ENCODE measurements at regions not wholly inside any gene's neighbourhood (a gene's known extent, or its start where the extent isn't known, plus 50 kb on each side); places are given as distances from the start of the nearest gene placed in this dataset.

DNA sequence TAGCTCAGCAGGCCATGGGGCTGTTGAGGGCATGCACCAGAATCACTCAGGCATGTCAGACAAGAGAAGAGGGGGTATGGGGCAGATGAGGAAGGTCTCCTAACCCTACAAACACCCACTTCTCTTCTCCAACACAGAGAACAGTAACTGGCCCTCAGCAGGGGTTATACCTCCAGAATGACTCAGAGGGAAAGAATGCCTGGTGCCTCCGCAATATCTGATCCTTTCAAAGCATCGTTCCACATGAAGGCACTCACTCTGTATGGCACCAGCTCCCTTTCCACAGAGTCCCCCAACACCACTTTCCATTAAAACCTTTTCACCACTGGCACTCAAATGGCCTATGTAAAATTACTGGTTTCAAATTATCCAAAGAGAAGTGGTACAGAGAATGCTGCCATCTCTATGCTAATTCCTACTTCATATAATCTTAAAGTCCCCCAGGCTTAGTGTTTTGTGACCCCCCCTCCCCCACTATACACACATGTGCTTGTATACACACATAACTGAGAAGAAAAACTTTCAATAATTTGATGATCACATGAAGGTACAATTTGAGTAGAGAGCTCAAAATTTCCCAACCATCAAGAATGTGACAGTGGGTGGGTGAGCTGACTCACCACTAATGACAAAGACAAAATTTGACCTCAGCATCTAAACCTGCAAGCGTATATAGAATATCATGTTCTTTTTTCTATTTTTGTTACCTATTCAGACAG lies 91.5 kb downstream of the SIPA1L2 start:
- intact Hi-C loops (cut with DNase I; ENCODE audit: low total_unique reads), result no loop called here
- DNase-seq, result no peak
- H3K27me3 ChIP-seq, result no peaks in the 10 kb centered on the region
- H3K9me3 ChIP-seq, result no peaks in the 10 kb centered on the region
- no peaks in the 10 kb centered on the region for H3K4me1 ChIP-seq
- TF ChIP-seq, protein P1, sequence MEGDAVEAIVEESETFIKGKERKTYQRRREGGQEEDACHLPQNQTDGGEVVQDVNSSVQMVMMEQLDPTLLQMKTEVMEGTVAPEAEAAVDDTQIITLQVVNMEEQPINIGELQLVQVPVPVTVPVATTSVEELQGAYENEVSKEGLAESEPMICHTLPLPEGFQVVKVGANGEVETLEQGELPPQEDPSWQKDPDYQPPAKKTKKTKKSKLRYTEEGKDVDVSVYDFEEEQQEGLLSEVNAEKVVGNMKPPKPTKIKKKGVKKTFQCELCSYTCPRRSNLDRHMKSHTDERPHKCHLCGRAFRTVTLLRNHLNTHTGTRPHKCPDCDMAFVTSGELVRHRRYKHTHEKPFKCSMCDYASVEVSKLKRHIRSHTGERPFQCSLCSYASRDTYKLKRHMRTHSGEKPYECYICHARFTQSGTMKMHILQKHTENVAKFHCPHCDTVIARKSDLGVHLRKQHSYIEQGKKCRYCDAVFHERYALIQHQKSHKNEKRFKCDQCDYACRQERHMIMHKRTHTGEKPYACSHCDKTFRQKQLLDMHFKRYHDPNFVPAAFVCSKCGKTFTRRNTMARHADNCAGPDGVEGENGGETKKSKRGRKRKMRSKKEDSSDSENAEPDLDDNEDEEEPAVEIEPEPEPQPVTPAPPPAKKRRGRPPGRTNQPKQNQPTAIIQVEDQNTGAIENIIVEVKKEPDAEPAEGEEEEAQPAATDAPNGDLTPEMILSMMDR (IDR thresholded peaks at IDR 0.05), result no peak
- H3K36me3 ChIP-seq, result no peaks in the 10 kb centered on the region
- no peak overlapping the region for H3K4me3 ChIP-seq
- no peak overlapping the region for H3K27ac ChIP-seq

DNA sequence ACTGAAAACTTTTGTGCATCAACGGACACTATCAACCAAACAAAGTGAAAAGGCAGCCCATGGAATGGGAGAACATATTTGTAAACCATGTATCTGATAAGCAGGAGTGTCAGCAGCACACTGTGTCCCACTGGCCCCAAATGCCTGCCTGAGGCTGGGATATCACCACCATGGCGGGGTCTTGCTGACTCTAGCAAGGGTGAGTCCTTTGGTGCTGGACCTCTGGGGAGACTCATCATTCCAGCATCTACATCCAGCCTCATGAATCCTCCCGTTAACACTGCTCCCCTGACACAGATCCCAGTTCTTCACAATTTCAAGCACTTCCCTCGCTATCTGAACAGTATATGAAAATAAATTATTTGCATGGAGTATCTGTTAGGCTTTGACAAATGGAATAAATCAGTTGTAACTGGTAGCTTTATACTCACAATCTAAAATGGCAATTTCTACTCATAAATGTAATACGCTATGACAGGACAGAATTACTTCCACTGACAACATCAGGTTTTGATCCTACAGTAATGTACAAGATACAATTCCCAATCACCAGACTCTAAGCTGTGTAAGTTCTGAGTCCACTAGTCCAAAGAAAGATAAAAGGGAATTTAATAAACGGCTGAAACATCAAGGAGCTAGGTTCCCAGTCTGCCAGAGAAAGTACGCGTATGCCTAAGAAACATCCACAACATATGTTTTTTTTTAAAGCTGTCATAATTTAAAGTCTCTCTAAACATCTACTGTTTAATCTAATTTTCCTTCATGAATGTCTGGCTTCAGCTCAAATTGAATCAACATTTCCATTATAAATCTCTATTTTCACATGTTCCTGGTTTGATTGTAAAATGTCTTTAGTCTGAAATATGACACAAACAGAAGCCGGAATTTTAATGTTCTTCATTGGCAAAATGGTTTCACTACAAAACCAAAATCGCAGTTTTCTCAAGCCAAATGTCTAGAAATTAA lies 95.1 kb downstream of the SIPA1L2 start:
- Histone ChIP-seq H3K27ac (no peak overlapping the region), H3K4me1 (no peaks in the 10 kb centered on the region), H3K27me3 (no peaks in the 10 kb centered on the region), H3K9me3 (no peaks in the 10 kb centered on the region), H3K36me3 (no peaks in the 10 kb centered on the region), H3K4me3 (no peak overlapping the region)
- intact Hi-C loops (cut with DNase I; ENCODE audit: low total_unique reads), result no loop called here
- DNase-seq, result no peak
- TF ChIP-seq, protein P1 (IDR thresholded peaks at IDR 0.05), result no peak

DNA sequence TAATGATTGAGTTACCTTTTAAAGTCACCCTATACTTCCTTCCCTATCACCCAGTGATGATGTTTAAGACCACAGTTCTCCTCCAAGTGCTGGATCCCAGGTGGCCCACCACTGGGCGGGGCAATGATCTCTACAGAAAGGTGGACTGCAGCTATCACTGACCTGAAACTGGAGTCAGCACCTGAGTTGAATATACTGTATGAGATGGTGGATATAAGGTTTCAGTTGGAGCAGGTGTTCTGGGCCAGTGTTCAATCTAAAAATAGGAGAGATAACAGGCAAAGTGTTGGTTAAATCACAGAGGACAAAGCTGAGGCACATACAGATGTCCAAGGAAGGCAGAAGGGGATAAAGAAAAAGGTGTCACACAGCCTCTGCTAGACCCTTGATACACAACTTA lies 96.6 kb downstream of the SIPA1L2 start:
- no peaks in the 10 kb centered on the region for H3K36me3 ChIP-seq
- H3K4me1 ChIP-seq, result peaks cover 0 to 5% (median 0%) of the 10 kb centered on the region in 4 donors
- no peak overlapping the region for H3K27ac ChIP-seq
- DNase-seq, result no peak
- TF ChIP-seq, protein P1 (IDR thresholded peaks at IDR 0.05), result no peak
- no peak overlapping the region for H3K4me3 ChIP-seq
- no peaks in the 10 kb centered on the region for H3K27me3 ChIP-seq
- H3K9me3 ChIP-seq, result no peaks in the 10 kb centered on the region
- intact Hi-C loops (cut with DNase I; ENCODE audit: low total_unique reads), result no loop called here

DNA sequence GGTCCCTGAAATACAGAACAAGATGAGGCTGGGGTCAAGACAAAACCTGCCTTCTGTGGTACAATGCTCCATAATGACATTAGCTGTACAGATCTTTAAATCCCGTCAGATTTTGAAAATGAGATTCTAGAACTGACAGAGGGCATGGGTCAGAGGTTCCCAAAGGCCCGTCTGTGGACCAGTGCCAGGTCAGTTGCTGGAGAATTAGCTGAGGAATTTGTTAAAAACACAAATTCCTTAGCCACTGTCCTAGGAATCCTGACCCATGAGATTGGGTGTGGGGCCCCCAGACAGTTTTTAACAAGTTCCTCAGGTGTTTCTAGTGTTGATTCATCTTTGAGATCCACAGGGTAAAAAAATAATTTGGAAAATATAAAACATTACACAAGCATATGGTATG lies 97.0 kb downstream of the SIPA1L2 start:
- Histone ChIP-seq H3K4me3 (no peak overlapping the region), H3K9me3 (no peaks in the 10 kb centered on the region), H3K27ac (no peak overlapping the region), H3K36me3 (no peaks in the 10 kb centered on the region), H3K27me3 (no peaks in the 10 kb centered on the region), H3K4me1 (peaks cover 0 to 5% (median 0%) of the 10 kb centered on the region in 4 donors)
- intact Hi-C loops (cut with DNase I; ENCODE audit: low total_unique reads), result no loop called here
- no peak for DNase-seq
- TF ChIP-seq, protein P1 (IDR thresholded peaks at IDR 0.05), result no peak

DNA sequence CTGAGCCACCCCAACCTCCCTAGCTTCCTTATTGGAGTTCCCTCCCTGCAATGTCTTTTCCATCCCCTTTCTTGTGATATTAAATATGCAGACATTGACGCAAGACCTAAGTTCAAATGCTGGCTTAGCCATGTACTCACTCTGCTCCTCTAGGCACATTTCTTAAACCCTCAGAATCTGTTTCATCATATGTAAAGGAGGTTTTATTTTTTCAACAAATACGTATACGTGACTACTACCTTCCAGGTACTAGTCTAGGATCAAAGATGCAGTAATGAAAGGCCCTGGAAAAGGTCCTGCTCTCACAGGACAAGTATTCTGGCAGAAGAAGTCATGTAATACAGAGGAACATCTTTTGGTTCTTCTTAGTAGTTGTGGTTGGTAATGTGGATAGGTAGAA lies 98.6 kb downstream of the SIPA1L2 start:
- H3K9me3 ChIP-seq, result no peaks in the 10 kb centered on the region
- DNase-seq, result no peak
- no peak overlapping the region for H3K4me3 ChIP-seq
- intact Hi-C loops (cut with DNase I; ENCODE audit: low total_unique reads), result no loop called here
- no peaks in the 10 kb centered on the region for H3K36me3 ChIP-seq
- H3K4me1 ChIP-seq, result peaks cover 0 to 5% (median 0%) of the 10 kb centered on the region in 4 donors
- no peaks in the 10 kb centered on the region for H3K27me3 ChIP-seq
- TF ChIP-seq, protein P1 (IDR thresholded peaks at IDR 0.05), result no peak
- no peak overlapping the region for H3K27ac ChIP-seq

Measured in tibial artery (tissue), 4 donors.